ENCODE measurements at regions not wholly inside any gene's neighbourhood (a gene's known extent, or its start where the extent isn't known, plus 50 kb on each side); places are given as distances from the start of the nearest gene placed in this dataset.

- TF ChIP-seq CTCF (IDR thresholded peaks at IDR 0.05; ENCODE audit: low read depth, low read length): no peak; the same call in 1 of the 2 replicates
- no peak for TF ChIP-seq EZH2phosphoT487 (IDR thresholded peaks at IDR 0.05; ENCODE audit: low read depth)
Measured at GRCh38 chr14:45678163-45678562, 425.2 kb upstream of the MIS18BP1 start.

All from OCI-LY3 (cell line).